WTC11 (cell line): ENCODE measurements at regions not wholly inside any gene's neighbourhood (a gene's known extent, or its start where the extent isn't known, plus 50 kb on each side); places are given as distances from the start of the nearest gene placed in this dataset.

Source experiments
- ATAC-seq: fragments of 200-7000 bp; cut with Tn5 transposase; 2 replicates; pipeline ENCODE4 v1.10.0; 2021; ENCODE audit warnings: mild to moderate bottlenecking, moderate library complexity
- CTCF ChIA-PET: fragments of 300-600 bp; sonication (Branson Sonifier 250); formaldehyde crosslinking; loops from one replicate; lab custom pipeline; 2021; ENCODE audit warnings: antibody characterized with exemption; lab: Charles Lee
- POLR2A ChIA-PET: fragments of 350-600 bp; sonication (Branson Sonifier 250); formaldehyde crosslinking; loops from one replicate; lab custom pipeline; 2021; ENCODE audit warnings: antibody characterized with exemption; lab: Charles Lee
- DNase-seq: peaks from one replicate; pipeline ENCODE4 v3.0.0; 2021; ENCODE audit warnings: low spot score
- H3K27ac Mint-ChIP-seq: 2 replicates; pipeline ENCODE4 v1.8.0; 2021; ENCODE audit warnings: mixed read lengths
- H3K27me3 Mint-ChIP-seq: 2 replicates; pipeline ENCODE4 v1.8.0; 2021; ENCODE audit warnings: low read depth, mild to moderate bottlenecking, moderate library complexity, mixed read lengths
- H3K36me3 Mint-ChIP-seq: 2 replicates; pipeline ENCODE4 v1.8.0; 2021; ENCODE audit warnings: mixed read lengths
- H3K4me1 Mint-ChIP-seq: 2 replicates; pipeline ENCODE4 v1.8.0; 2022; ENCODE audit warnings: mixed read lengths
- H3K4me3 Mint-ChIP-seq: 2 replicates; pipeline ENCODE4 v1.8.0; 2021; ENCODE audit warnings: mild to moderate bottlenecking, moderate library complexity, mixed read lengths
- H3K9me3 Mint-ChIP-seq: 2 replicates; pipeline ENCODE4 v1.8.0; 2021; ENCODE audit warnings: mixed read lengths
- CDX4 ChIP-seq: fragments of 250-450 bp; sonication (Bioruptor Pico); IDR thresholded peaks from 2 replicates; pipeline ENCODE4 v1.9.0; 2021; ENCODE audit warnings: moderate library complexity, mild to moderate bottlenecking, inconsistent platforms, borderline replicate concordance
- CTCF ChIP-seq: fragments of 200-600 bp; IDR thresholded peaks from 2 replicates; pipeline ENCODE4 v1.8.0; 2022; ENCODE audit warnings: antibody characterized with exemption
- ERG ChIP-seq: fragments of 250-450 bp; sonication (Bioruptor Pico); IDR thresholded peaks from 2 replicates; pipeline ENCODE4 v1.8.0; 2021; ENCODE audit warnings: mild to moderate bottlenecking
- NR3C1 ChIP-seq: sonication (generic); formaldehyde crosslinking; conservative IDR thresholded peaks from 2 replicates; pipeline ENCODE4 v1.8.1; 2023; ENCODE audit warnings: low read depth, mild to moderate bottlenecking, missing genetic modification reagents
- RELA ChIP-seq: sonication (generic); formaldehyde crosslinking; IDR thresholded peaks from 2 replicates; pipeline ENCODE4 v1.8.1; 2022; ENCODE audit warnings: missing genetic modification reagents, mild to moderate bottlenecking, borderline replicate concordance
- RORB ChIP-seq: fragments of 250-450 bp; sonication (Bioruptor Pico); IDR thresholded peaks from 2 replicates; pipeline ENCODE4 v1.9.0; 2021; ENCODE audit warnings: mild to moderate bottlenecking
- STAT6 ChIP-seq: sonication (generic); formaldehyde crosslinking; conservative IDR thresholded peaks from 2 replicates; pipeline ENCODE4 v1.8.1; 2023; ENCODE audit warnings: mild to moderate bottlenecking, low read depth, missing genetic modification reagents, moderate library complexity
- USF1 ChIP-seq: sonication (generic); formaldehyde crosslinking; IDR thresholded peaks from 2 replicates; pipeline ENCODE4 v1.8.0; 2022; ENCODE audit warnings: mild to moderate bottlenecking, missing genetic modification reagents
- USF2 ChIP-seq: sonication (generic); formaldehyde crosslinking; IDR thresholded peaks from 2 replicates; pipeline ENCODE4 v1.8.1; 2023; ENCODE audit warnings: mild to moderate bottlenecking, missing genetic modification reagents, moderate library complexity
- ZBTB21 ChIP-seq: sonication (generic); formaldehyde crosslinking; IDR thresholded peaks from 2 replicates; pipeline ENCODE4 v1.8.1; 2023; ENCODE audit warnings: mild to moderate bottlenecking, missing genetic modification reagents, borderline replicate concordance
- ZNF121 ChIP-seq: sonication (generic); formaldehyde crosslinking; IDR thresholded peaks from 2 replicates; pipeline ENCODE4 v1.8.0; 2023; ENCODE audit warnings: missing genetic modification reagents
- ZNF138 ChIP-seq: sonication (generic); formaldehyde crosslinking; conservative IDR thresholded peaks from 2 replicates; pipeline ENCODE4 v1.8.1; 2022; ENCODE audit warnings: mild to moderate bottlenecking, moderate library complexity, missing genetic modification reagents
- ZNF232 ChIP-seq: sonication (generic); formaldehyde crosslinking; IDR thresholded peaks from 2 replicates; pipeline ENCODE4 v1.8.0; 2022; ENCODE audit warnings: mild to moderate bottlenecking, missing genetic modification reagents
- ZNF281 ChIP-seq: sonication (generic); formaldehyde crosslinking; IDR thresholded peaks from 2 replicates; pipeline ENCODE4 v1.8.0; 2023; ENCODE audit warnings: mild to moderate bottlenecking, missing genetic modification reagents
- ZNF396 ChIP-seq: fragments of 250-450 bp; sonication (Bioruptor Pico); IDR thresholded peaks from 2 replicates; pipeline ENCODE4 v1.8.0; 2021; ENCODE audit warnings: mild to moderate bottlenecking, moderate library complexity, borderline replicate concordance
- ZNF671 ChIP-seq: fragments of 250-450 bp; sonication (Bioruptor Pico); IDR thresholded peaks from 2 replicates; pipeline ENCODE4 v1.8.0; 2021; ENCODE audit warnings: mild to moderate bottlenecking

- no peak overlapping the region for H3K4me3 Mint-ChIP-seq
- H3K36me3 Mint-ChIP-seq: no peaks in the 10 kb centered on the region
Measured at GRCh38 chr14:22448035-22448904, 140.8 kb downstream of the DAD1 start.

GRCh38 chr14:22438742-22439141, 150.3 kb downstream of the DAD1 start:
- Mint-ChIP-seq H3K4me3 (no peak overlapping the region), H3K9me3 (no peaks in the 10 kb centered on the region), H3K27ac (no peak overlapping the region), H3K4me1 (no peaks in the 10 kb centered on the region), H3K27me3 (no peaks in the 10 kb centered on the region), H3K36me3 (no peaks in the 10 kb centered on the region)
- ChIA-PET CTCF (no interaction called here), POLR2A (no interaction called here)
- ATAC-seq: no peak
- no peak for DNase-seq
- no peak for TF ChIP-seq ZNF232 (CRISPR knock-in tag)
- no peak for TF ChIP-seq USF1 (CRISPR knock-in tag)
- no peak for TF ChIP-seq ZNF281 (CRISPR knock-in tag)
- no peak for TF ChIP-seq CDX4 (CRISPR knock-in tag)
- no peak for TF ChIP-seq USF2
- TF ChIP-seq ZBTB21 (CRISPR knock-in tag): no peak

More at GRCh38 chr14:22448035-22448904, 140.8 kb downstream of the DAD1 start:
- Mint-ChIP-seq H3K27me3 (no peaks in the 10 kb centered on the region; the same call in 1 of the 2 replicates), H3K9me3 (no peaks in the 10 kb centered on the region), H3K27ac (no peak overlapping the region; the same call in 1 of the 2 replicates), H3K4me1 (peaks cover 13% of the 10 kb centered on the region)
- DNase-seq (no peak), ATAC-seq (no peak; the same call in none of the 2 replicates)
- ChIA-PET POLR2A (no interaction called here), CTCF (interaction anchor here (0.6 to 1.0 kb wide), 2 partner anchors 23 to 222 kb away, joined by 3 to 5 read pairs; no protein-coding TSS in a partner anchor)
- TF ChIP-seq RORB (no peak), ZNF671 (CRISPR knock-in tag) (no peak), NR3C1 (CRISPR knock-in tag) (no peak), USF1 (CRISPR knock-in tag) (no peak), ZNF138 (no peak), ERG (CRISPR knock-in tag) (no peak), ZNF396 (no peak), RELA (CRISPR knock-in tag) (no peak), CTCF (no peak), STAT6 (CRISPR knock-in tag) (no peak), ZNF121 (CRISPR knock-in tag) (no peak)
